ENCODE measurements at regions not wholly inside any gene's neighbourhood (a gene's known extent, or its start where the extent isn't known, plus 50 kb on each side); places are given as distances from the start of the nearest gene placed in this dataset.

- no peaks in the 10 kb centered on the region for H3K27me3 Mint-ChIP-seq
- no peak overlapping the region for H3K4me3 Mint-ChIP-seq
- no peak overlapping the region for H3K27ac Mint-ChIP-seq
- ATAC-seq (replicated peaks): no peak
- H3K4me1 Mint-ChIP-seq: no peaks in the 10 kb centered on the region
- H3K36me3 Mint-ChIP-seq (ENCODE audit: low read depth): no peaks in the 10 kb centered on the region
- peaks cover 14% of the 10 kb centered on the region for H3K9me3 Mint-ChIP-seq
Measured at GRCh38 chr21:21605521-21605920, 607.3 kb downstream of the NCAM2 start.

GRCh38 chr21:21606041-21606440 is 607.8 kb downstream of the NCAM2 start:
- no peaks in the 10 kb centered on the region for H3K36me3 Mint-ChIP-seq (ENCODE audit: low read depth)
- no peak for ATAC-seq (replicated peaks)
- no peak overlapping the region for H3K4me3 Mint-ChIP-seq
- no peaks in the 10 kb centered on the region for H3K4me1 Mint-ChIP-seq
- peaks cover 14% of the 10 kb centered on the region for H3K9me3 Mint-ChIP-seq
- no peaks in the 10 kb centered on the region for H3K27me3 Mint-ChIP-seq
- H3K27ac Mint-ChIP-seq: no peak overlapping the region

GRCh38 chr21:21612466-21612865 is 614.3 kb downstream of the NCAM2 start:
- H3K27me3 Mint-ChIP-seq: no peaks in the 10 kb centered on the region
- H3K9me3 Mint-ChIP-seq: peaks cover 12% of the 10 kb centered on the region
- no peak overlapping the region for H3K4me3 Mint-ChIP-seq
- no peak for ATAC-seq (replicated peaks)
- no peak overlapping the region for H3K27ac Mint-ChIP-seq
- H3K4me1 Mint-ChIP-seq: no peaks in the 10 kb centered on the region
- no peaks in the 10 kb centered on the region for H3K36me3 Mint-ChIP-seq (ENCODE audit: low read depth)

- Mint-ChIP-seq H3K9me3 (peaks cover 6% of the 10 kb centered on the region), H3K36me3 (ENCODE audit: low read depth) (no peaks in the 10 kb centered on the region), H3K27ac (no peak overlapping the region), H3K4me3 (no peak overlapping the region), H3K4me1 (no peaks in the 10 kb centered on the region), H3K27me3 (no peaks in the 10 kb centered on the region)
- no peak for ATAC-seq (replicated peaks)
Measured at GRCh38 chr21:21614966-21615365, 616.8 kb downstream of the NCAM2 start.

GRCh38 chr21:21622460-21623234 is 624.4 kb downstream of the NCAM2 start:
- ATAC-seq (replicated peaks): no peak
- Mint-ChIP-seq H3K27ac (no peak overlapping the region), H3K36me3 (ENCODE audit: low read depth) (no peaks in the 10 kb centered on the region), H3K4me1 (no peaks in the 10 kb centered on the region), H3K9me3 (peaks cover 9% of the 10 kb centered on the region), H3K27me3 (no peaks in the 10 kb centered on the region), H3K4me3 (no peak overlapping the region)

- H3K36me3 Mint-ChIP-seq (ENCODE audit: low read depth): no peaks in the 10 kb centered on the region
- no peak overlapping the region for H3K27ac Mint-ChIP-seq
- no peak overlapping the region for H3K4me3 Mint-ChIP-seq
- no peaks in the 10 kb centered on the region for H3K4me1 Mint-ChIP-seq
- no peak for ATAC-seq (replicated peaks)
- H3K9me3 Mint-ChIP-seq: peaks cover 9% of the 10 kb centered on the region
- no peaks in the 10 kb centered on the region for H3K27me3 Mint-ChIP-seq
Measured at GRCh38 chr21:21624674-21625073, 626.5 kb downstream of the NCAM2 start.

GRCh38 chr21:21631961-21632360 is 633.8 kb downstream of the NCAM2 start:
- no peaks in the 10 kb centered on the region for H3K4me1 Mint-ChIP-seq
- no peak overlapping the region for H3K4me3 Mint-ChIP-seq
- no peaks in the 10 kb centered on the region for H3K36me3 Mint-ChIP-seq (ENCODE audit: low read depth)
- ATAC-seq (replicated peaks): no peak
- H3K27ac Mint-ChIP-seq: no peak overlapping the region
- H3K27me3 Mint-ChIP-seq: no peaks in the 10 kb centered on the region
- H3K9me3 Mint-ChIP-seq: peaks cover 24% of the 10 kb centered on the region

- no peak for ATAC-seq (replicated peaks)
- Mint-ChIP-seq H3K27ac (no peak overlapping the region), H3K4me3 (no peak overlapping the region), H3K27me3 (no peaks in the 10 kb centered on the region), H3K9me3 (peaks cover 26% of the 10 kb centered on the region), H3K4me1 (no peaks in the 10 kb centered on the region), H3K36me3 (ENCODE audit: low read depth) (no peaks in the 10 kb centered on the region)
Measured at GRCh38 chr21:21632926-21633325, 634.7 kb downstream of the NCAM2 start.

GRCh38 chr21:21661741-21662140 is 663.5 kb downstream of the NCAM2 start:
- no peaks in the 10 kb centered on the region for H3K4me1 Mint-ChIP-seq
- H3K27me3 Mint-ChIP-seq: no peaks in the 10 kb centered on the region
- ATAC-seq (replicated peaks): no peak
- H3K9me3 Mint-ChIP-seq: peaks cover 4% of the 10 kb centered on the region
- H3K36me3 Mint-ChIP-seq (ENCODE audit: low read depth): no peaks in the 10 kb centered on the region
- no peak overlapping the region for H3K4me3 Mint-ChIP-seq
- H3K27ac Mint-ChIP-seq: no peak overlapping the region

- Mint-ChIP-seq H3K27ac (no peak overlapping the region), H3K4me1 (no peaks in the 10 kb centered on the region), H3K9me3 (peaks cover 4% of the 10 kb centered on the region), H3K27me3 (no peaks in the 10 kb centered on the region), H3K4me3 (no peak overlapping the region), H3K36me3 (ENCODE audit: low read depth) (no peaks in the 10 kb centered on the region)
- no peak for ATAC-seq (replicated peaks)
Measured at GRCh38 chr21:21662776-21663175, 664.6 kb downstream of the NCAM2 start.

GRCh38 chr21:21664871-21665270 is 666.7 kb downstream of the NCAM2 start:
- Mint-ChIP-seq H3K27ac (no peak overlapping the region), H3K4me3 (no peak overlapping the region), H3K27me3 (no peaks in the 10 kb centered on the region), H3K9me3 (peaks cover 4% of the 10 kb centered on the region), H3K4me1 (no peaks in the 10 kb centered on the region), H3K36me3 (ENCODE audit: low read depth) (no peaks in the 10 kb centered on the region)
- no peak for ATAC-seq (replicated peaks)

- H3K4me1 Mint-ChIP-seq: no peaks in the 10 kb centered on the region
- no peaks in the 10 kb centered on the region for H3K36me3 Mint-ChIP-seq (ENCODE audit: low read depth)
- H3K27me3 Mint-ChIP-seq: no peaks in the 10 kb centered on the region
- no peak overlapping the region for H3K4me3 Mint-ChIP-seq
- peaks cover 8% of the 10 kb centered on the region for H3K9me3 Mint-ChIP-seq
- H3K27ac Mint-ChIP-seq: no peak overlapping the region
- ATAC-seq (replicated peaks): no peak
Measured at GRCh38 chr21:21666689-21667088, 668.5 kb downstream of the NCAM2 start.

- Mint-ChIP-seq H3K27me3 (no peaks in the 10 kb centered on the region), H3K27ac (no peak overlapping the region), H3K36me3 (ENCODE audit: low read depth) (no peaks in the 10 kb centered on the region), H3K4me3 (no peak overlapping the region), H3K9me3 (peaks cover 8% of the 10 kb centered on the region), H3K4me1 (no peaks in the 10 kb centered on the region)
- ATAC-seq (replicated peaks): no peak
Measured at GRCh38 chr21:21668198-21668597, 670.0 kb downstream of the NCAM2 start.

GRCh38 chr21:21673959-21674358 is 675.8 kb downstream of the NCAM2 start:
- no peaks in the 10 kb centered on the region for H3K27me3 Mint-ChIP-seq
- ATAC-seq (replicated peaks): no peak
- no peak overlapping the region for H3K4me3 Mint-ChIP-seq

GRCh38 chr21:21675601-21676000 is 677.4 kb downstream of the NCAM2 start:
- no peak for ATAC-seq (replicated peaks)
- no peaks in the 10 kb centered on the region for H3K27me3 Mint-ChIP-seq
- no peak overlapping the region for H3K4me3 Mint-ChIP-seq
- no peaks in the 10 kb centered on the region for H3K4me1 Mint-ChIP-seq
- no peaks in the 10 kb centered on the region for H3K36me3 Mint-ChIP-seq (ENCODE audit: low read depth)
- H3K27ac Mint-ChIP-seq: no peak overlapping the region
- peaks cover 26% of the 10 kb centered on the region for H3K9me3 Mint-ChIP-seq

More at GRCh38 chr21:21673959-21674358, 675.8 kb downstream of the NCAM2 start:
- Mint-ChIP-seq H3K27ac (no peak overlapping the region), H3K9me3 (peaks cover 22% of the 10 kb centered on the region), H3K36me3 (ENCODE audit: low read depth) (no peaks in the 10 kb centered on the region), H3K4me1 (no peaks in the 10 kb centered on the region)

- no peak overlapping the region for H3K4me3 Mint-ChIP-seq
- H3K27ac Mint-ChIP-seq: no peak overlapping the region
- H3K9me3 Mint-ChIP-seq: peaks cover 21% of the 10 kb centered on the region
- H3K4me1 Mint-ChIP-seq: no peaks in the 10 kb centered on the region
- no peaks in the 10 kb centered on the region for H3K36me3 Mint-ChIP-seq (ENCODE audit: low read depth)
- ATAC-seq (replicated peaks): no peak
- H3K27me3 Mint-ChIP-seq: no peaks in the 10 kb centered on the region
Measured at GRCh38 chr21:21682172-21682571, 684.0 kb downstream of the NCAM2 start.

Measured in activated T-helper 17 cell treated with anti-CD3 and anti-CD28 coated beads, Interleukin-2, amount 50 U/mL, for 72 hours (primary cell).